ENCODE measurements at regions not wholly inside any gene's neighbourhood (a gene's known extent, or its start where the extent isn't known, plus 50 kb on each side); places are given as distances from the start of the nearest gene placed in this dataset.

DNA sequence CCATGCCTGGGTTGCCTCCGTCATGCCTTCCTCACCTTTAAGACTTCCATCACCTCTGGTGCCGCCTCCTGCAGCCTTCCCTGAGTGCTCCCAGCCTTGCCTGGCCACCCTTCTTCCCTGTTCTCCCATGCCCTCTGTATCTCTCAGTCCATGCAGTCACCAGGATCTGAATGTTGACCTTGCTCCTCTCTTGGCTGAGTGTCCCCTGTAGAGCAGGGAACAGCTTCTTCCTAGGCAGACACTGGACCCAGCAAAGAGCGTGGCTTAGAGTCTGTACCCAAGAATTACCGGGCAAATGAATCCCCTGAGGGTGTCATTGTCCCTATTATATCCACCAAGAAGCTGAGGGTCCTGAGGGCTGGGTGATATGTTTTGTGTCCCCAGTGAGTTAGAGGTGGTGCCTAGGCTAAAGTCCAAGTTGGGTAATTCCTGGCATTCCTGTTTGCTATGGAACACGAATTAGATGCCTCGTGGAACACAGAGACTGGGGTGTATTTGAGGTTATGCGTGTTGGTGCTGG, 505.6 kb downstream of the RPS24 start:
- no peak for TF ChIP-seq TAF1 (IDR thresholded peaks at IDR 0.05; ENCODE audit: low read depth)
- TF ChIP-seq, protein P1, sequence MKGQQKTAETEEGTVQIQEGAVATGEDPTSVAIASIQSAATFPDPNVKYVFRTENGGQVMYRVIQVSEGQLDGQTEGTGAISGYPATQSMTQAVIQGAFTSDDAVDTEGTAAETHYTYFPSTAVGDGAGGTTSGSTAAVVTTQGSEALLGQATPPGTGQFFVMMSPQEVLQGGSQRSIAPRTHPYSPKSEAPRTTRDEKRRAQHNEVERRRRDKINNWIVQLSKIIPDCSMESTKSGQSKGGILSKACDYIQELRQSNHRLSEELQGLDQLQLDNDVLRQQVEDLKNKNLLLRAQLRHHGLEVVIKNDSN (IDR thresholded peaks at IDR 0.05): no peak
- TF ChIP-seq EP300 (IDR thresholded peaks at IDR 0.05; ENCODE audit: borderline replicate concordance): no peak
- TF ChIP-seq TEAD4 (IDR thresholded peaks at IDR 0.05): no peak
- TF ChIP-seq, protein P2, sequence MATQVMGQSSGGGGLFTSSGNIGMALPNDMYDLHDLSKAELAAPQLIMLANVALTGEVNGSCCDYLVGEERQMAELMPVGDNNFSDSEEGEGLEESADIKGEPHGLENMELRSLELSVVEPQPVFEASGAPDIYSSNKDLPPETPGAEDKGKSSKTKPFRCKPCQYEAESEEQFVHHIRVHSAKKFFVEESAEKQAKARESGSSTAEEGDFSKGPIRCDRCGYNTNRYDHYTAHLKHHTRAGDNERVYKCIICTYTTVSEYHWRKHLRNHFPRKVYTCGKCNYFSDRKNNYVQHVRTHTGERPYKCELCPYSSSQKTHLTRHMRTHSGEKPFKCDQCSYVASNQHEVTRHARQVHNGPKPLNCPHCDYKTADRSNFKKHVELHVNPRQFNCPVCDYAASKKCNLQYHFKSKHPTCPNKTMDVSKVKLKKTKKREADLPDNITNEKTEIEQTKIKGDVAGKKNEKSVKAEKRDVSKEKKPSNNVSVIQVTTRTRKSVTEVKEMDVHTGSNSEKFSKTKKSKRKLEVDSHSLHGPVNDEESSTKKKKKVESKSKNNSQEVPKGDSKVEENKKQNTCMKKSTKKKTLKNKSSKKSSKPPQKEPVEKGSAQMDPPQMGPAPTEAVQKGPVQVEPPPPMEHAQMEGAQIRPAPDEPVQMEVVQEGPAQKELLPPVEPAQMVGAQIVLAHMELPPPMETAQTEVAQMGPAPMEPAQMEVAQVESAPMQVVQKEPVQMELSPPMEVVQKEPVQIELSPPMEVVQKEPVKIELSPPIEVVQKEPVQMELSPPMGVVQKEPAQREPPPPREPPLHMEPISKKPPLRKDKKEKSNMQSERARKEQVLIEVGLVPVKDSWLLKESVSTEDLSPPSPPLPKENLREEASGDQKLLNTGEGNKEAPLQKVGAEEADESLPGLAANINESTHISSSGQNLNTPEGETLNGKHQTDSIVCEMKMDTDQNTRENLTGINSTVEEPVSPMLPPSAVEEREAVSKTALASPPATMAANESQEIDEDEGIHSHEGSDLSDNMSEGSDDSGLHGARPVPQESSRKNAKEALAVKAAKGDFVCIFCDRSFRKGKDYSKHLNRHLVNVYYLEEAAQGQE (IDR thresholded peaks at IDR 0.05; ENCODE audit: low read depth): no peak
- TF ChIP-seq EGR1 (IDR thresholded peaks at IDR 0.05): no peak
- TF ChIP-seq RAD21 (IDR thresholded peaks at IDR 0.05; ENCODE audit: low read depth): no peak
- no peak for TF ChIP-seq TCF12 (IDR thresholded peaks at IDR 0.05; ENCODE audit: low read depth)
- no peak for TF ChIP-seq YY1 (IDR thresholded peaks at IDR 0.05; ENCODE audit: low read depth)
- TF ChIP-seq, protein P3, sequence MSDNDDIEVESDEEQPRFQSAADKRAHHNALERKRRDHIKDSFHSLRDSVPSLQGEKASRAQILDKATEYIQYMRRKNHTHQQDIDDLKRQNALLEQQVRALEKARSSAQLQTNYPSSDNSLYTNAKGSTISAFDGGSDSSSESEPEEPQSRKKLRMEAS (IDR thresholded peaks at IDR 0.05): no peak
- no peak for TF ChIP-seq NFIC (IDR thresholded peaks at IDR 0.05)
- TF ChIP-seq CEBPB (IDR thresholded peaks at IDR 0.05): no peak
- TF ChIP-seq CREB1 (IDR thresholded peaks at IDR 0.05; ENCODE audit: low read depth): no peak
- TF ChIP-seq FOXM1 (IDR thresholded peaks at IDR 0.05; ENCODE audit: borderline replicate concordance, low read depth): no peak

Data from Ishikawa (cell line).